Frontal cortex (tissue), 3 donors: ENCODE measurements at regions not wholly inside any gene's neighbourhood (a gene's known extent, or its start where the extent isn't known, plus 50 kb on each side); places are given as distances from the start of the nearest gene placed in this dataset.

Experiments
- DNase-seq, 2 donors: peaks; one replicate each; pipeline ENCODE4 v3.0.0; 2012; ENCODE audit warnings: low spot score in 2 of 2
- FAIRE-seq: peaks from 2 replicates; lab custom pipeline; 2012; peaks lifted over from hg19 to GRCh38; lab: Jason Lieb, UNC
- donor health status: control.
- donor health status: control.
- donor health status: control.

DNA sequence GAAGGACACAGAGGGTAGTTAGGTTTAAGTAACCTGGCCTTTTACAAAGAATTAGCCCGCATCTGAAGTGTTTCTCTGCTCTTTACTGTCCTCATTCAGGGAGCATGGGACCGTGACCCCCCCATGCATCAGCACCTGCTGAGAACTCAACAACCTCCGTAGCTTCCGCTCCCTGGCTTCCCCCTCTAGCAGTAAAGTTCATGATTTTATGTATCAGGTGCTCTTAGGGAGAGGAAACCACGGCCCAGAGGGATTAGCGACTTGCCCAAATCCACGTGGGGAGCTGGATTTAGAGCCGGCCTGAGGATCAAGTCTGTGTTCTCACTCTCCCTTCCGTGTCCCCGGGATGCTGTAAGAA is 284.6 kb upstream of the GATB start:
- DNase-seq (no peak), FAIRE-seq (no peak)

DNA sequence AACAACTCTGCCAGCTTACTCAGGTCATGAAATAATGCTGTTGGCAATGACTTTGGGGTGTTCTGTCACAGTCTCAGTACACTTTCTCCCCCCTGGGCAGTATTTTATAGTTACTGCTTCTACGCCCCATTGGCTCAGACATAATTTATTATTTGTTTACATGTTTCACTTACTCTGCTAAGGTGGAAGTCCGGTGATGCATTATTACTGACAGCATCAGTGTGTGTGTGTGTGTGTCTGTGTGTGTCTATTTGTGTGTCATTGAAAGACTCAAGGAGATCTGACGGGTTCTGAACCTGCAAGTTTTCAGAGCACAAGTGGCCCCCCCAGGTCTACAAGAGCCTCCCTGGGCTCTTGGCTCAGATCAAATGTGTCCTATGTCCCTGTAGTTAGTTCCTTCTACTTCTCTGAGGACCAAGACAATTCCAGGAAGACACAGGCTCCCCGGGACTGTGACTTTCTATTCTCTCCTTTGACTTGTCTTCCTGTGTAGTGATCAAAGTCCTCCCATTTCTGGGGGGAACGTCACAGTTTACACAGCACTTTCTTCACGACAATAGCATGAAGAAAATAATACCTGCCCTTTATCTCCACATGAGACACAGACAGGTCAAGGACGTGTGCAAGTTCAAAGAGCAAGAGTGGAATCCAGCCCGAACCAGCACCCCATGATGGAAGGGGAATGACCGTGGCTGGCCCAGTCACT is 283.7 kb upstream of the GATB start:
- FAIRE-seq (no peak), DNase-seq (no peak)

- no peak for DNase-seq
- FAIRE-seq = no peak
Observed at GRCh38 chr4:152041295-152041694, 280.5 kb upstream of the GATB start.

GRCh38 chr4:152039691-152040090 is 278.9 kb upstream of the GATB start:
- FAIRE-seq (no peak), DNase-seq (no peak)

GRCh38 chr4:152039023-152039481 is 278.2 kb upstream of the GATB start:
- DNase-seq (no peak), FAIRE-seq (no peak)

DNA sequence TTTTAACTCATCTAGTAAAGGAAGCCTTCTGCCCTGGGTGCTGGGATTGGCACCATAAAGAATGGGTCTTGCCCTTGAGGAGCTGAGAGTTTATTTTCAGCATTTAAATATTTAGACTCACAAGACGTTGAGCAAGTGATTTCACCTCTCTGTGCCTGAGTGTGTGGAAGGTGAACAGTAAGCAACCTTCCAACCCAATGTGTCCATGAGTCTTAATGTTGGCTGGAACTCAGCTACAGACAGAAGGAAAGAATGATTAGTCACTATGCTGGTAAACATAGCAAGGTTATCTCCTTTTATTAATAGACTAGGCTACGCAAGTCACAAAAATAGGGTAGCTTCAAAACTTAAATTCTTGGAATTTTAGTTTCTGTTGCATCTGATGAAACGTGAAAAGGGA is 277.4 kb upstream of the GATB start:
- DNase-seq = no peak
- no peak for FAIRE-seq

GRCh38 chr4:152037435-152037834 is 276.6 kb upstream of the GATB start:
- FAIRE-seq (no peak), DNase-seq (no peak)

DNA sequence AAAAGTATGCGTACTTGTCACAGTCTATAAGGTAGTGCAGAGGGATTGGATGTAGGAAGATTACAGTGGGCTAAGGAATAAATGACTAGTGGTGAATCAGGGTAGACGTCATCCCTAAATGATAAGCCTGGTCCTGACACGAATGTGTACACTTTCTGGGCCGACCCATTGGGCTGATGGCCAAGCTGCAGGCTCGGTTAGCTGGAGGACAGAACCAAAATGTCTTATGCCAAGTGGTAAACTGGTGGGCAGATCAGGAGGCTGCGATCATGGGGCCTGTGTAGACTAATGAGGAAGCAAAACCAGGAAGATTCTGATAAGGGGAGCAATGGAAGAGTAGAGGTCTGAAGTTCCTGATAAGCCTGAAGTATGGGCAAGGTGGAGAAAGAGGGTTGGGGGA is 272.8 kb upstream of the GATB start:
- FAIRE-seq (no peak), DNase-seq (no peak)

DNA sequence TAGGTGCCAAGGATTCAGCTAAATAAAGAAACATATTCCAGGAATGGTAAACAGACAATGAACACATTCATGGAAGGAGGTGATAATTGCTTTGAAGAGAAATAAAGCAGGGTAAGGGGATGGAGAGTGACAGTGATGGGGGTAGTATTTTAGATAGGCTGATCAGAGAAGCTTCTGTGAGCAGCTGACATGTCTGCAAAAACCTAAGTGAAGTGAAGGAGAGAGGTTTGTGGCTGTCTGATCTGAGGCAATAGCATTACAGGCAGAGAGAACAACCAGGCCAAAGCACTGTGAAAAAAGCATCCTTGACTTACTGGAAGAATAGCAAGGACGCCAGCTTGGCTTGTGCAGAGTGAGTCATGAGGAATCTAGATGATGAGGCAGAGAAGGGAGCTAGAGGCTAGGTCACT is 271.9 kb upstream of the GATB start:
- DNase-seq (no peak), FAIRE-seq (no peak)

DNA sequence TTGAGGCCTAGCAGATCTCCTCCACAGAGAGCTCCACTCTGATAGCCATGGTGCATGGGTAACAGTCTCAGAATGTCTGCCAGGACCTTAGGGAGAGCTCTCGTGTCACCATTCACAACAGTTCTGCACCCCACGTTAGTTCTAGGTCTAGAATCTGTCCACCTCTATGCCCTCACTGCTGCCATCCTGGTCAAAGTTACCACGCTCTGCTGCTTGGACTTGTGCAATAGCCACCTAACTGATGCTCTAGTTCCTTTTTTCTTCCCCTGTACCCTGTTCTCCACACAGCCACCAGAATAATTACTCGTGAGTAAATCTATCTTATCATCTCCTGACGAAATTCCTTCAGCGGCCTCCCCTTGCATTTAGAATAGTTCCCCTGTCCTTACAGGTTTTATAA is 268.8 kb upstream of the GATB start:
- no peak for DNase-seq
- no peak for FAIRE-seq

- FAIRE-seq = no peak
- no peak for DNase-seq
Observed at GRCh38 chr4:152028131-152028530, 267.3 kb upstream of the GATB start.

- FAIRE-seq = no peak
- no peak for DNase-seq
Observed at GRCh38 chr4:152024881-152025280, 264.1 kb upstream of the GATB start.

GRCh38 chr4:152023674-152024073 is 262.9 kb upstream of the GATB start:
- DNase-seq (no peak), FAIRE-seq (no peak)

DNA sequence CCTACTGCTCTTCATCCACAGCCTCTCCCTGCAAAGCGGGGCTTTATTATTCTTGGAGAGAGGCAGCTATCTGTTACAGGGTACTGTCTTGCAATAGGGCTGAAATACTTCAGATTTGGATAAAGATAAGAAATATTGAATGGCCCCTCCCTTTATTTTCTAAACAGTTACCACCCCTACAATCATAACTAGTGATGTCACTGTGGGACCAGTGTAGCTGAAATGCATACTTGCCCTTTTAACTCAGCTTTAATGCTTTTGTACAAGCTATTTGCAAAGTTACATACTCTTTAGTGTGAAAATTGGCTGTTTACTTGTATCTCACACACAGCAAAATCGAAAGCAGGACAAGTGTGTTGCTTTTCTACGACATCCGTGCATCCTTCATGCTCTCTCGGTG is 261.7 kb upstream of the GATB start:
- no peak for FAIRE-seq
- no peak for DNase-seq

- peak; percentile 51 to 66 for DNase-seq
- FAIRE-seq = peak; percentile 97
Observed at GRCh38 chr4:152021788-152022438, 261.1 kb upstream of the GATB start.

GRCh38 chr4:152020073-152020472 is 259.3 kb upstream of the GATB start:
- FAIRE-seq = no peak

DNA sequence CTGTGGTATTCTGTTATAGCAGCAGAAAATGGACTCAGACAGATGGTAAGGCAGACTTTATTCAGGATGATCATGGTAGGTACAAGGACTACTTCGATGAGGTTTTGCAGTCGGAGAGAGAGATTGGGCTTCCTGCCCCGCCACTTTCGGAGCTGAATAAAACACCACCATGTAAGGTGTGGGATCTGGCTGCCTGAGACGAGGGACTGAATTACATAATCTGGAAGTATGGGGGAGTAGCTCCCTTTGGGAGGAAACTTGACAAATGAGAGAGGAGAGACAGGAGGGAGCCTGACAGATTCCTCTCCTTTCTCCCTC is 255.5 kb upstream of the GATB start:
- DNase-seq (no peak), FAIRE-seq (no peak)

More at GRCh38 chr4:152020073-152020472, 259.3 kb upstream of the GATB start:
- DNase-seq = no peak

GRCh38 chr4:152015597-152016302 is 254.9 kb upstream of the GATB start:
- no peak for FAIRE-seq
- no peak for DNase-seq

DNA sequence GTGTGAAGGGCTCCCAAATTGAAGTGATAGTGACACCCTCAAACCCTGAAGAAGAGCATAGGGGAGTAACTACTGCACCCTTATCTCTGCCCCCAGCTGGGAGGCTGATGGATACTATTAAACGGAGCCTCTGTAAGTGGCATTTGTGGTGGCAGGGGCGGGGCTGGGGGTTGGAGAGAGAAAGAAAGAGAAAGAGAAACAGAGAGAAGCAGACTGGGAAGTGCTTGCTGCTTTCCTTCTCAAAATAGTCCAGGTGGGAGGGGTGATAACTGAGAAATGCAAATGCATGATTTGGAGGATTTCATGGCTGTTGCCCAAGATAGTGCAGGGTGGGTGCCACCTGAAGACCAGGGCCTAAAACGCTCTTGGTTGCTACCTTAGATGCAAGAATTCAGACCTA is 253.5 kb upstream of the GATB start:
- DNase-seq (no peak), FAIRE-seq (no peak)

DNA sequence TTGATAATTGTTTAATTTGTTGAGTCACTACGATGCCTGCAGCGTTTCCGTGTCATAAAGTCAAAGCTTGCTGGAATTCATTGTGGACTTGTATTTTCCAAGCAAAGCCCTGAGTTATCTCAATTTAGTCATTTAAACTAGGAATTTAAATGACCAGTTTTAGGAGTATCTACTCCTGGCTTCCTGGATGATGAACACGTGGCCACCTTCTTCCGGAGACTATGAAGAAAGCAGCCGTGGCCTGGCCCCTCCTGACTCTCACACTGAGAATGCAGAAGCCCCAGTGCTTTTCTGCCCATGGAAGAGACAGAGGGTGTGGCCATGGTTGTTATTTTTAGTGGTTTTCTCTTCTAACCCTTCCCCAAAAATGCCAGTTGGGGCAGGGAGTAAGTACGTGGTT is 250.7 kb upstream of the GATB start:
- no peak for DNase-seq
- no peak for FAIRE-seq

DNA sequence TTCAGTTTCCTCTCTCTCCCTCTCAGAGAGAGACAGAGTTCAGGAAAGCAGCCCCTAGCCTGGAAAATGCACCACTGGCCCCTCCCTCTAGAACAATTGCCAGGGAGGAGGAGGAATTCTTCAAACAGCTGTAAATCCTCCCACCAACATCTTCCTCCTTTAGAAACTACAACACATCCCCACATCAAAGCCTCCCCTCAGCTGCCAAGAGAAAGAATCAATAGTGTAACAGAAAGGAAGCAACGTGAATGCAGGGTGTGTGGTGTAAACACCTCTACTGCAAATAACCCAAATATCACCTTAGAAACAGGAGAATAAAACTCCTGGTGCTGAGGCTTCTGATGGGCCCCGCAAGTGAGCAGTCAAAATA is 249.9 kb upstream of the GATB start:
- no peak for DNase-seq

More for the DNA sequence above, 249.9 kb upstream of the GATB start:
- no peak for FAIRE-seq
